ENCODE measurements at regions not wholly inside any gene's neighbourhood (a gene's known extent, or its start where the extent isn't known, plus 50 kb on each side); places are given as distances from the start of the nearest gene placed in this dataset.

DNA sequence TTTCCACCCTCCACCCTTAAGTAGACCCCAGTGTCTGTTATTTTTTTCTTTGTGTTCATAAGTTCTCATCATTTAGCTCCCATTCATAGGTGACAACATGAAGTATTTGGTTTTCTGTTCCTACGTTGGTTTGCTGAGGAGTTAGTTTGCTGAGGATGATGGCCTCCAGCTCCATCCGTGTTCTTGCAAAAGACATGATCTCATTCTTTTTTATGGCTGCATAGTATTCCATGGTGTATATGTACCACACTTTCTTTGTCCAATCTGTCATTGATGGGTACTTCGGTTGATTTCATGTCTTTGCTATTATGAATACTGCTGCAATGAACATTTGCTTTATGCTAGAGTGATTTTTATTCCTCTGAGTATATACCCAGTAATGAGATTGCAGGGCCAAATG is 301.2 kb downstream of the ADGRG6 start:
- TF ChIP-seq, protein P1, sequence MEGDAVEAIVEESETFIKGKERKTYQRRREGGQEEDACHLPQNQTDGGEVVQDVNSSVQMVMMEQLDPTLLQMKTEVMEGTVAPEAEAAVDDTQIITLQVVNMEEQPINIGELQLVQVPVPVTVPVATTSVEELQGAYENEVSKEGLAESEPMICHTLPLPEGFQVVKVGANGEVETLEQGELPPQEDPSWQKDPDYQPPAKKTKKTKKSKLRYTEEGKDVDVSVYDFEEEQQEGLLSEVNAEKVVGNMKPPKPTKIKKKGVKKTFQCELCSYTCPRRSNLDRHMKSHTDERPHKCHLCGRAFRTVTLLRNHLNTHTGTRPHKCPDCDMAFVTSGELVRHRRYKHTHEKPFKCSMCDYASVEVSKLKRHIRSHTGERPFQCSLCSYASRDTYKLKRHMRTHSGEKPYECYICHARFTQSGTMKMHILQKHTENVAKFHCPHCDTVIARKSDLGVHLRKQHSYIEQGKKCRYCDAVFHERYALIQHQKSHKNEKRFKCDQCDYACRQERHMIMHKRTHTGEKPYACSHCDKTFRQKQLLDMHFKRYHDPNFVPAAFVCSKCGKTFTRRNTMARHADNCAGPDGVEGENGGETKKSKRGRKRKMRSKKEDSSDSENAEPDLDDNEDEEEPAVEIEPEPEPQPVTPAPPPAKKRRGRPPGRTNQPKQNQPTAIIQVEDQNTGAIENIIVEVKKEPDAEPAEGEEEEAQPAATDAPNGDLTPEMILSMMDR (IDR thresholded peaks at IDR 0.05) = no peak
- H3K27ac ChIP-seq = no peak overlapping the region
- no peaks in the 10 kb centered on the region for H3K9me3 ChIP-seq

DNA sequence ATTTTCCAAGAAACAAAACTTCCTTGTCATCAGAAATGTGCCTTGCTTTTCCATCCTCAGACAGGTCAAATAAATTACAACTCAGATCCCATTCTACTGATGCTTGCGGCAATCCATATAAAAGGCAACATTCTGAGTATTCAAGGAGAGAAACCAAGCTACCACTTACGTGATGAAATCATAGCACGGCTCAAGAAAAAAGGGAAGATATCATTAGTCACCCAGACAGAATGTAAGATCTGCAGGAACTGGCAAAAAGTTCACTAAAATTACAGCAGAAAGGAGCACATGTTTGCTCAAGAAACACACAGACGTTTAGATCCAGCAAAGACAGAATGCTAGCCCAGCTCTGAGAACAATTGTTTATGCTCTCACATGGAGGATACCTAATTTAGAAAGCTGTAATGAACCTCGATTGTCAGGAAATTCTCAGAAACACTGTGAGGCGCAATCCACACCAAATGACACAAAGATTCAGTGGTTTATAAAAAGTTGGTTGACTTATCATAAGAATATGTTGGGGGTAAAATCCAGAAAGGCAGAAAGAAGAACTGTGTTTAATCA is 304.2 kb downstream of the ADGRG6 start:
- Histone ChIP-seq H3K4me3 (ENCODE audit: low read depth in 1 of 2, low read length in 1 of 2) (no peak overlapping the region), H3K36me3 (no peaks in the 10 kb centered on the region), H3K27ac (no peak overlapping the region), H3K9me3 (no peaks in the 10 kb centered on the region), H3K27me3 (no peaks in the 10 kb centered on the region), H3K4me1 (ENCODE audit: control insufficient read depth in 1 of 2, insufficient read depth in 1 of 2, low read depth in 1 of 2, low read length in 1 of 2) (no peaks in the 10 kb centered on the region)
- TF ChIP-seq, protein P1 (IDR thresholded peaks at IDR 0.05) = no peak

More for the DNA sequence above, 301.2 kb downstream of the ADGRG6 start:
- Histone ChIP-seq H3K27me3 (no peaks in the 10 kb centered on the region), H3K4me1 (ENCODE audit: control insufficient read depth in 1 of 2, insufficient read depth in 1 of 2, low read depth in 1 of 2, low read length in 1 of 2) (no peaks in the 10 kb centered on the region), H3K36me3 (no peaks in the 10 kb centered on the region), H3K4me3 (ENCODE audit: low read depth in 1 of 2, low read length in 1 of 2) (no peak overlapping the region)

DNA sequence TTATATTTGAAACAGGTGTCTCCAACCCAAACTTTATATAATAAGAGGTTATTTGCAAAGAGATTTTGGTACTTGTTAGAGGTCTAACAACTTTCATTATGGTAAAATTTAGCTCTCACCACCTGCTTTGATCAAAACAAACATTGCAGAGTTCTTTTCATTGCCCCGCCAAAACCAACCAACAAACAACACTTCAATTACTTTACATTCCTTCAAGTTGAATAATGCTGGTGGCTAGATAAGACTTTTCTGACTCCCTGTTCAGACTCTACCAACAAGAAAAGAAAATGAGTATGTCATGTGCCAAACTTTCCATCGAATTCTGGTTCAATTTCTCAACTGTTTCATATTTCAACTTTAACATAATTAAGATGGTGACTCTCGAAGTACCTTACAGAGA is 311.1 kb downstream of the ADGRG6 start:
- TF ChIP-seq, protein P1 (IDR thresholded peaks at IDR 0.05) = no peak
- Histone ChIP-seq H3K36me3 (no peaks in the 10 kb centered on the region), H3K4me1 (ENCODE audit: control insufficient read depth in 1 of 2, insufficient read depth in 1 of 2, low read depth in 1 of 2, low read length in 1 of 2) (no peaks in the 10 kb centered on the region), H3K27me3 (no peaks in the 10 kb centered on the region), H3K9me3 (no peaks in the 10 kb centered on the region), H3K27ac (no peak overlapping the region), H3K4me3 (ENCODE audit: low read depth in 1 of 2, low read length in 1 of 2) (no peak overlapping the region)

DNA sequence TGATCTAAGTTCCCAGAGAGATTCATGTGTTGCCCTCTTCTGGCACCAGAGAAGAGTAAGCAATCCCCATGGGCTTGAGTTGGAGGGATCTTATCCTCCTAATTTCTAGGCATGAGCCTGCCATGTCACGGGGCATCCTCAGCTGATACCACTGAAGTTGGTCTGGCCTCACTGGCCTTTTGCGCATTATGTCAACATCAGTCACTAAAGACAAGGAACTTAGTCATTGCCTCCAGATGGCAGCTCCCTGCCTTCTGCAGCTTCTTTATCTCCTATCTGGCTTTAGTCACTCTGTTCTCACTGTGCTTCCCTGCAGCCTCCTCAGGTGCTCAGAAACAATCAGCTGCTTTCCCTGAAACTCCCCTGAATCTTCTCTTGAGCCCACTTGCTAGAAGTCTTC is 312.2 kb downstream of the ADGRG6 start:
- no peak overlapping the region for H3K4me3 ChIP-seq (ENCODE audit: low read depth in 1 of 2, low read length in 1 of 2)
- no peaks in the 10 kb centered on the region for H3K4me1 ChIP-seq (ENCODE audit: control insufficient read depth in 1 of 2, insufficient read depth in 1 of 2, low read depth in 1 of 2, low read length in 1 of 2)
- no peaks in the 10 kb centered on the region for H3K9me3 ChIP-seq
- no peak overlapping the region for H3K27ac ChIP-seq
- TF ChIP-seq, protein P1 (IDR thresholded peaks at IDR 0.05) = no peak
- no peaks in the 10 kb centered on the region for H3K27me3 ChIP-seq
- no peaks in the 10 kb centered on the region for H3K36me3 ChIP-seq

DNA sequence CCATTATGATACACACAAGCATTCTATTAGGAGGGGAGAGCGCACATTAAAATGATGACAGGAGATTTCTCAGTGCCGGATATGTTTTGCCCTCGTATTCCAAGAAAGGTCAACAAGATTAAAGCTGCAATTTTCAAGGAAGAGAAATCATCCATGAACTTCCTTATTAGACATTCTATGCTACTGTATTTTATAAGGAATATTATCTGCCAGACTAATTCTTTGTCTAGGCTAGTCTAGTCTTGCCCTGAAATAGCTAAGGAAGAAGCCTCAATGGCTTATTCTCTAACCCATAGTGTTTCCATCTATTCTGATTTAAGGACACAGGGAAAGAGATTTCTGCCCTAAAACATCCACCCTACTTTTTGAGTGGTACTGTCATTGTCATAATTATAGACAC is 315.4 kb downstream of the ADGRG6 start:
- Histone ChIP-seq H3K36me3 (no peaks in the 10 kb centered on the region), H3K9me3 (no peaks in the 10 kb centered on the region)
- TF ChIP-seq, protein P1 (IDR thresholded peaks at IDR 0.05) = no peak

DNA sequence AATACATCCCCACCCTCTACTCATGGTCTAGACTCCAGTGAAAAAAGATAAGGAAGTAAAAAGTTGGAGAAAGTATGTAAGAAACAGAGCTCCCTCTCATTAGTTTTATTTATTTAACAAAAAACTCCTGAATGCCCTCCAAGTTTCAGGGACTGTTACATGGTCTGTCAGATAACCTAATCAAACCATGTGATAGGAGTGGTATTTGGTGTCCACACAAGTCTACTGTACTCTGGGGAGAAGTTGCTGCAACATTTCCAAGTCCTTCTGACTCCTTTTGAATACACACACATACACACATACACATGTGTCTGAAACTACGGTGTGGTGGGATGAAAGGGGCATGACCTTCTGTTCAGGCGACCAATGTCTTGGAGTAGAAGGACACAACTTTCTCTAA is 320.0 kb downstream of the ADGRG6 start:
- TF ChIP-seq, protein P1 (IDR thresholded peaks at IDR 0.05) = no peak
- H3K4me3 ChIP-seq (ENCODE audit: low read depth in 1 of 2, low read length in 1 of 2) = no peak overlapping the region
- H3K9me3 ChIP-seq = no peaks in the 10 kb centered on the region
- H3K27ac ChIP-seq = no peak overlapping the region
- H3K36me3 ChIP-seq = no peaks in the 10 kb centered on the region
- no peaks in the 10 kb centered on the region for H3K27me3 ChIP-seq
- no peaks in the 10 kb centered on the region for H3K4me1 ChIP-seq (ENCODE audit: control insufficient read depth in 1 of 2, insufficient read depth in 1 of 2, low read depth in 1 of 2, low read length in 1 of 2)

More for the DNA sequence above, 315.4 kb downstream of the ADGRG6 start:
- Histone ChIP-seq H3K27ac (no peak overlapping the region), H3K4me1 (ENCODE audit: control insufficient read depth in 1 of 2, insufficient read depth in 1 of 2, low read depth in 1 of 2, low read length in 1 of 2) (no peaks in the 10 kb centered on the region), H3K27me3 (no peaks in the 10 kb centered on the region), H3K4me3 (ENCODE audit: low read depth in 1 of 2, low read length in 1 of 2) (no peak overlapping the region)
